ENCODE measurements at regions not wholly inside any gene's neighbourhood (a gene's known extent, or its start where the extent isn't known, plus 50 kb on each side); places are given as distances from the start of the nearest gene placed in this dataset.

DNA sequence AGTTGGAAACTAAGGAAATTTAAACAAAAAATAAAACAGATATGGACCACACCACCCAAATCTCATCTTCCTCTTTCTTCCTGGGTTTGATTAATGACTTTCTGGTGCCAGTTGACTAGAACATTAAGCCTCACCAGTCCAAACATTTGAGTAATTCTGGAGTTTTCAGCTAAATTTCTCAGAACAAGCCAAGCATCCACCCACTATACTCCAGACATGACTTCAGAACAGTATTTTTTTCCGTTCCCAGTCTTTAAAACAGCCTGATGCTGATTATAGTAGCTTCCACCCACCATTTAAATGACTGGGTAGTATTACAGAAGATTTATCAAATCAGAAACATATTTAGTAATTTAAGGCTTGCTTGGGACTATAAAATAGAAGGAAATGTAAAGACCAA is 230.9 kb upstream of the UBASH3B start:
- no peaks in the 10 kb centered on the region for H3K27me3 ChIP-seq (ENCODE audit: control insufficient read depth, extremely low read depth, insufficient read depth, low read length)
- no peak overlapping the region for H2AFZ ChIP-seq (ENCODE audit: control insufficient read depth, low read length)
- no peak overlapping the region for H3K9ac ChIP-seq (ENCODE audit: control insufficient read depth, extremely low read depth, insufficient read depth, low read length)
- H3K4me1 ChIP-seq (ENCODE audit: control insufficient read depth, extremely low read depth, insufficient read depth, low read length): peaks cover 20% of the 10 kb centered on the region
- H3K27ac ChIP-seq (ENCODE audit: control insufficient read depth, insufficient read depth, low read length): no peak overlapping the region
- H3K4me2 ChIP-seq (ENCODE audit: control insufficient read depth, extremely low read depth, insufficient read depth, low read depth, low read length): no peak overlapping the region
- dilution Hi-C loops (cut with MboI; ENCODE audit: extremely low pct_ligation_motif_present, low sequenced_read_pairs): no loop called here
- H3K9me3 ChIP-seq (ENCODE audit: control insufficient read depth, low read depth, low read length): no peaks in the 10 kb centered on the region
- H3K4me3 ChIP-seq (ENCODE audit: control insufficient read depth in 2 of 3, extremely low read depth in 1 of 3, insufficient read depth in 2 of 3, low read depth in 1 of 3, low read length in 3 of 3): no peak overlapping the region
- H4K20me1 ChIP-seq (ENCODE audit: control insufficient read depth, extremely low read depth, insufficient read depth, low read length): no peaks in the 10 kb centered on the region
- DNase-seq (ENCODE audit: low read depth, low spot score) (no peak), FAIRE-seq (no peak)
- H3K36me3 ChIP-seq (ENCODE audit: control insufficient read depth in 2 of 2, extremely low read depth in 1 of 2, insufficient read depth in 2 of 2, low read length in 2 of 2): no peaks in the 10 kb centered on the region
- TF ChIP-seq, protein P1, sequence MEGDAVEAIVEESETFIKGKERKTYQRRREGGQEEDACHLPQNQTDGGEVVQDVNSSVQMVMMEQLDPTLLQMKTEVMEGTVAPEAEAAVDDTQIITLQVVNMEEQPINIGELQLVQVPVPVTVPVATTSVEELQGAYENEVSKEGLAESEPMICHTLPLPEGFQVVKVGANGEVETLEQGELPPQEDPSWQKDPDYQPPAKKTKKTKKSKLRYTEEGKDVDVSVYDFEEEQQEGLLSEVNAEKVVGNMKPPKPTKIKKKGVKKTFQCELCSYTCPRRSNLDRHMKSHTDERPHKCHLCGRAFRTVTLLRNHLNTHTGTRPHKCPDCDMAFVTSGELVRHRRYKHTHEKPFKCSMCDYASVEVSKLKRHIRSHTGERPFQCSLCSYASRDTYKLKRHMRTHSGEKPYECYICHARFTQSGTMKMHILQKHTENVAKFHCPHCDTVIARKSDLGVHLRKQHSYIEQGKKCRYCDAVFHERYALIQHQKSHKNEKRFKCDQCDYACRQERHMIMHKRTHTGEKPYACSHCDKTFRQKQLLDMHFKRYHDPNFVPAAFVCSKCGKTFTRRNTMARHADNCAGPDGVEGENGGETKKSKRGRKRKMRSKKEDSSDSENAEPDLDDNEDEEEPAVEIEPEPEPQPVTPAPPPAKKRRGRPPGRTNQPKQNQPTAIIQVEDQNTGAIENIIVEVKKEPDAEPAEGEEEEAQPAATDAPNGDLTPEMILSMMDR (optimal IDR thresholded peaks at IDR 0.05 in 1 of 3, IDR thresholded peaks at IDR 0.05 in 1 of 3, conservative IDR thresholded peaks at IDR 0.05 in 1 of 3; ENCODE audit: extremely low read depth in 1 of 3, insufficient read depth in 2 of 3, low read length in 3 of 3): no peak
- no peak for TF ChIP-seq EZH2 (IDR thresholded peaks at IDR 0.05; ENCODE audit: low read length)
- no peaks in the 10 kb centered on the region for H3K9me1 ChIP-seq (ENCODE audit: control insufficient read depth, extremely low read depth, insufficient read depth, low read length)
- H3K79me2 ChIP-seq (ENCODE audit: control insufficient read depth, insufficient read depth, low read length): no peaks in the 10 kb centered on the region

DNA sequence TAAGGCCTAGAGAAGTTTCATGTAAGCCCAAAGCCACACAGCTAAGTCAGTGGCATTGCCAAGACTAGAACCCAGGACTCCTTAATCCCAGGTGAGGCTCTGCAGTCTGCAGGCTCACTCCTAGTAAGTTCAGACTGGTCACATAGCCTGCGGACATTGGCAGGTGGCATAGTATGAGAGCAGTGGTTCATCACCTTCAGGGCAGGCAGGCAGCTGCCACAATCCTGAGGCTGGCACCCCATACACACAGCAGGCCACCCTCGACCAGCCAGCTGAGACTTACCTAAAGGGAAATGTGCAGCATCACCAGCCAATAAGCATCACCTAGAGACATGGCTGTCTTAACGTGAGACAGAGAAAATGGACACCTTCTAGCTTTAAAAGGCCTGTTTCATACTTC is 231.6 kb upstream of the UBASH3B start:
- Histone ChIP-seq H3K9ac (ENCODE audit: control insufficient read depth, extremely low read depth, insufficient read depth, low read length) (no peak overlapping the region), H3K36me3 (ENCODE audit: control insufficient read depth in 2 of 2, extremely low read depth in 1 of 2, insufficient read depth in 2 of 2, low read length in 2 of 2) (no peaks in the 10 kb centered on the region), H2AFZ (ENCODE audit: control insufficient read depth, low read length) (no peak overlapping the region), H3K27ac (ENCODE audit: control insufficient read depth, insufficient read depth, low read length) (no peak overlapping the region), H3K4me1 (ENCODE audit: control insufficient read depth, extremely low read depth, insufficient read depth, low read length) (peaks cover 23% of the 10 kb centered on the region), H3K9me3 (ENCODE audit: control insufficient read depth, low read depth, low read length) (no peaks in the 10 kb centered on the region), H3K9me1 (ENCODE audit: control insufficient read depth, extremely low read depth, insufficient read depth, low read length) (no peaks in the 10 kb centered on the region), H3K4me3 (ENCODE audit: control insufficient read depth in 2 of 3, extremely low read depth in 1 of 3, insufficient read depth in 2 of 3, low read depth in 1 of 3, low read length in 3 of 3) (no peak overlapping the region), H3K27me3 (ENCODE audit: control insufficient read depth, extremely low read depth, insufficient read depth, low read length) (no peaks in the 10 kb centered on the region), H3K79me2 (ENCODE audit: control insufficient read depth, insufficient read depth, low read length) (no peaks in the 10 kb centered on the region), H4K20me1 (ENCODE audit: control insufficient read depth, extremely low read depth, insufficient read depth, low read length) (no peaks in the 10 kb centered on the region), H3K4me2 (ENCODE audit: control insufficient read depth, extremely low read depth, insufficient read depth, low read depth, low read length) (no peak overlapping the region)
- dilution Hi-C loops (cut with MboI; ENCODE audit: extremely low pct_ligation_motif_present, low sequenced_read_pairs): no loop called here
- DNase-seq (ENCODE audit: low read depth, low spot score) (no peak), FAIRE-seq (no peak)
- TF ChIP-seq, protein P1 (optimal IDR thresholded peaks at IDR 0.05 in 1 of 3, IDR thresholded peaks at IDR 0.05 in 1 of 3, conservative IDR thresholded peaks at IDR 0.05 in 1 of 3; ENCODE audit: extremely low read depth in 1 of 3, insufficient read depth in 2 of 3, low read length in 3 of 3): no peak
- no peak for TF ChIP-seq EZH2 (IDR thresholded peaks at IDR 0.05; ENCODE audit: low read length)
